Panc1 (cell line): ENCODE measurements at regions not wholly inside any gene's neighbourhood (a gene's known extent, or its start where the extent isn't known, plus 50 kb on each side); places are given as distances from the start of the nearest gene placed in this dataset.

ENCODE experiments used
- ATAC-seq: fragments of 200-7000 bp; cut with Tn5 transposase; 2 replicates; pipeline ENCODE4 v1.9.1; 2020; ENCODE audit warnings: mild to moderate bottlenecking, moderate library complexity
- BruUV-seq: library from RNA; stranded (reverse); fragments of 400-500 nt; replicated peaks from 2 replicates; lab custom pipeline; 2021; lab: Mats Ljungman, UMichigan
- CTCF ChIA-PET: fragments of 300-600 bp; sonication (Branson Sonifier 250); formaldehyde crosslinking; loops from one replicate; lab custom pipeline; 2022; ENCODE audit warnings: antibody characterized with exemption; lab: Charles Lee
- POLR2A ChIA-PET: fragments of 300-600 bp; sonication (Branson Sonifier 250); formaldehyde crosslinking; loops from one replicate; lab custom pipeline; 2022; ENCODE audit warnings: antibody characterized with exemption; lab: Charles Lee
- DNase-seq: peaks from one replicate; pipeline ENCODE4 v3.0.0-alpha.2; 2010; ENCODE audit warnings: low read depth, low spot score
- H3K27ac ChIP-seq: 2 replicates; pipeline ENCODE4 v1.5.1; 2011; ENCODE audit warnings: mild to moderate bottlenecking, low read length, inconsistent platforms
- H3K27me3 ChIP-seq: fragments of 200-500 bp; sonication (Bioruptor generic); 2 replicates; pipeline ENCODE4 v1.6.0; 2014; ENCODE audit warnings: low read length, inconsistent platforms; ENCODE audit not compliant: control insufficient read depth, insufficient read depth
- H3K36me3 ChIP-seq: fragments of 200-500 bp; sonication (Bioruptor generic); 2 replicates; pipeline ENCODE4 v1.5.1; 2014; ENCODE audit warnings: inconsistent platforms, mild to moderate bottlenecking, low read length, moderate library complexity; ENCODE audit not compliant: control insufficient read depth, insufficient read depth
- H3K4me1 ChIP-seq: 2 replicates; pipeline ENCODE4 v1.5.1; 2011; ENCODE audit warnings: inconsistent platforms, mild to moderate bottlenecking, low read length, moderate library complexity; ENCODE audit not compliant: control insufficient read depth, insufficient read depth
- H3K4me3 ChIP-seq, 2 experiments: 2 replicates each; pipeline ENCODE4 v1.5.1; 2011 to 2012; ENCODE audit warnings: low read depth in 2 of 2, low read length in 2 of 2, mild to moderate bottlenecking in 2 of 2, inconsistent platforms in 1 of 2, moderate library complexity in 1 of 2
- H3K9me3 ChIP-seq: fragments of 200-500 bp; sonication (Bioruptor generic); 2 replicates; pipeline ENCODE4 v1.5.1; 2014; ENCODE audit warnings: low read depth, mild to moderate bottlenecking, inconsistent platforms, low read length, moderate library complexity; ENCODE audit not compliant: control insufficient read depth, insufficient read depth
- CTCF ChIP-seq: fragments of 450-650 bp; IDR thresholded peaks from 2 replicates; pipeline ENCODE4 v1.5.1; 2017; ENCODE audit warnings: mild to moderate bottlenecking
- POLR2AphosphoS5 ChIP-seq: IDR thresholded peaks from 2 replicates; pipeline ENCODE4 v1.6.1; 2012; ENCODE audit warnings: mild to moderate bottlenecking, low read depth, low read length, moderate library complexity
- REST ChIP-seq, 2 experiments: IDR thresholded peaks; 2 replicates each; pipeline ENCODE4 v1.6.1; 2011 to 2012; ENCODE audit warnings: low read depth in 2 of 2, control low read depth in 1 of 2, low read length in 1 of 2, mild to moderate bottlenecking in 1 of 2, moderate library complexity in 1 of 2; ENCODE audit not compliant: insufficient read depth in 1 of 2
- SIN3A ChIP-seq: IDR thresholded peaks from 2 replicates; pipeline ENCODE4 v1.6.1; 2012; ENCODE audit warnings: low read depth, mild to moderate bottlenecking, low read length, moderate library complexity, borderline replicate concordance; ENCODE audit not compliant: insufficient read depth
- TCF7L2 ChIP-seq: IDR thresholded peaks from 2 replicates; pipeline ENCODE4 v1.6.1; 2011; ENCODE audit warnings: mild to moderate bottlenecking, low read depth, low read length, inconsistent platforms
- in situ Hi-C: cut with HindIII; loops from 2 replicates; pipeline ENCODE4 v1.10.0; 2016; ENCODE audit warnings: low sequenced_read_pairs, low pct_unique_long_range_greater_than_20kb
- intact Hi-C: fragments of 100-400 bp; cut with micrococcal nuclease; formaldehyde crosslinking; loops from one replicate; pipeline ENCODE4 v1.10.0; 2022; ENCODE audit not compliant: unreplicated experiment

DNA sequence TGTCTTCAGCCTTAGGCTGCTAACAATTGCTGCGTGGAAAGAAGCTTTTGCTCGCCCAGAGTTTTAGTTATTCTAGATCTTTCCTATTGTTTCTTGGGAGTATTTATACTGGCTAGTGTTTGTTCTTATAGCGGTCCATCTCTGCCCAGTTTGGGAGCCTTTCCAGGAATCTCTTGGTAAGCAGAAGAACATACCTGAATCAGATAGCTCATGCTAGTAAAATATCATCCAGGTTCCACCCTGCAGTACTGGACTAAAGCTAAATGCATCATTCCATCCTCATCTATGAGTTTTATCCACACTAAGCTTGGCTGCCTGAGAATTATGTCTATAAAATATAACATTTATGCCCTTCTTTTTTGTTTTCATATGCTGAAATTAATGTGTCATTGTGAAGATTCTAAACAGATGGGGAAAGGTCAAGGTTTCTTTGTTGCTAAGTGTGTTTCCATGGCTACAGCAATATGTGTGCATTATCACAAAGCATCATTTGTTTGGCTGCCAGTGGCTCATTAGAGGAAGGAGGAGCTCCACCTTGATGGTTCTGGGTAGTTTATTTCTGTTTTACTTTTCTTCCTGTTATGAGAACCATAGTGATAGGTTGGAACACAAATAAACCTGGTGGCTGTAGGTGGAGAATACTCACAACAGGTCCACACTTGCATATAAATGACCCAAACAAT lies 182.8 kb downstream of the PIK3C3 start:
- Histone ChIP-seq H3K27me3 (no peaks in the 10 kb centered on the region), H3K9me3 (no peaks in the 10 kb centered on the region), H3K36me3 (no peaks in the 10 kb centered on the region), H3K27ac (no peak overlapping the region), H3K4me1 (no peaks in the 10 kb centered on the region), H3K4me3 (no peak overlapping the region)
- intact Hi-C loops (no loop called here), in situ Hi-C loops (no loop called here)
- BruUV-seq, result no TSS peak
- ChIA-PET POLR2A (no interaction called here), CTCF (no interaction called here)
- TF ChIP-seq CTCF (no peak), POLR2AphosphoS5 (no peak), SIN3A (no peak), REST (IDR thresholded peaks at IDR 0.05; ENCODE audit: insufficient read depth in 1 of 2, low read depth in 2 of 2, low read length in 1 of 2) (no peak), TCF7L2 (no peak)
- ATAC-seq (no peak), DNase-seq (no peak)

- Histone ChIP-seq H3K36me3 (no peaks in the 10 kb centered on the region), H3K4me1 (no peaks in the 10 kb centered on the region), H3K27me3 (no peaks in the 10 kb centered on the region), H3K9me3 (no peaks in the 10 kb centered on the region), H3K4me3 (no peak overlapping the region), H3K27ac (no peak overlapping the region)
- ChIA-PET CTCF (no interaction called here), POLR2A (no interaction called here)
- no peak for DNase-seq
- in situ Hi-C loops (no loop called here), intact Hi-C loops (loop anchor here (5.0 kb wide), 1 partner anchor 49 kb away; no protein-coding TSS in a partner anchor)
- TF ChIP-seq POLR2AphosphoS5 (no peak), TCF7L2 (no peak), SIN3A (no peak), CTCF (no peak), REST (IDR thresholded peaks at IDR 0.05; ENCODE audit: insufficient read depth in 1 of 2, low read depth in 2 of 2, low read length in 1 of 2) (no peak)
- ATAC-seq, result no peak
- no TSS peak for BruUV-seq
These were observed 186.4 kb downstream of the PIK3C3 start for GRCh38 chr18:42141439-42141838.
